Nephron (organoid): ENCODE measurements at regions not wholly inside any gene's neighbourhood (a gene's known extent, or its start where the extent isn't known, plus 50 kb on each side); places are given as distances from the start of the nearest gene placed in this dataset.

Source experiments
- H3K27ac Mint-ChIP-seq, 3 experiments: 2 replicates each; pipeline ENCODE4 v1.8.0; 2020; ENCODE audit warnings: mixed read lengths in 3 of 3, mild to moderate bottlenecking in 2 of 3, moderate library complexity in 1 of 3
- H3K27me3 Mint-ChIP-seq: 2 replicates; pipeline ENCODE4 v1.8.0; 2021; ENCODE audit warnings: low read depth, mild to moderate bottlenecking, moderate library complexity, mixed read lengths
- H3K36me3 Mint-ChIP-seq: 2 replicates; pipeline ENCODE4 v1.8.0; 2020; ENCODE audit warnings: low read depth, mixed read lengths
- H3K4me1 Mint-ChIP-seq: 2 replicates; pipeline ENCODE4 v1.8.0; 2020; ENCODE audit warnings: mixed read lengths
- H3K4me3 Mint-ChIP-seq, 3 experiments: 2 replicates each; pipeline ENCODE4 v1.8.0; 2020; ENCODE audit warnings: mild to moderate bottlenecking in 3 of 3, mixed read lengths in 3 of 3, moderate library complexity in 2 of 3
- H3K9me3 Mint-ChIP-seq: 2 replicates; pipeline ENCODE4 v1.8.0; 2020; ENCODE audit warnings: mixed read lengths
- CTCF ChIP-seq, 3 experiments: fragments of 200-600 bp; sonication (generic); IDR thresholded peaks; one replicate each; pipeline ENCODE4 v1.5.0; 2021; ENCODE audit warnings: antibody characterized with exemption in 3 of 3; ENCODE audit not compliant: unreplicated experiment in 3 of 3

GRCh38 chr18:22643731-22644130 is 226.0 kb upstream of the CTAGE1 start:
- no peak overlapping the region for H3K4me3 Mint-ChIP-seq
- no peak overlapping the region for H3K27ac Mint-ChIP-seq
- no peaks in the 10 kb centered on the region for H3K36me3 Mint-ChIP-seq
- TF ChIP-seq CTCF (IDR thresholded peaks at IDR 0.05; ENCODE audit: unreplicated experiment in 3 of 3): no peak
- H3K9me3 Mint-ChIP-seq: peaks cover 2% of the 10 kb centered on the region
- no peaks in the 10 kb centered on the region for H3K4me1 Mint-ChIP-seq
- H3K27me3 Mint-ChIP-seq: no peaks in the 10 kb centered on the region

GRCh38 chr18:22650247-22650646 is 232.5 kb upstream of the CTAGE1 start:
- Mint-ChIP-seq H3K9me3 (peaks cover 22% of the 10 kb centered on the region), H3K36me3 (no peaks in the 10 kb centered on the region), H3K27ac (no peak overlapping the region), H3K4me1 (no peaks in the 10 kb centered on the region), H3K4me3 (no peak overlapping the region), H3K27me3 (peaks cover 4% of the 10 kb centered on the region)
- no peak for TF ChIP-seq CTCF (IDR thresholded peaks at IDR 0.05; ENCODE audit: unreplicated experiment in 3 of 3)

GRCh38 chr18:22657619-22658018 is 239.9 kb upstream of the CTAGE1 start:
- no peak for TF ChIP-seq CTCF (IDR thresholded peaks at IDR 0.05; ENCODE audit: unreplicated experiment in 3 of 3)
- Mint-ChIP-seq H3K27me3 (peaks cover 4% of the 10 kb centered on the region), H3K4me3 (no peak overlapping the region), H3K36me3 (peaks cover 4% of the 10 kb centered on the region), H3K27ac (no peak overlapping the region), H3K9me3 (peaks cover 57% of the 10 kb centered on the region), H3K4me1 (no peaks in the 10 kb centered on the region)

- Mint-ChIP-seq H3K4me1 (no peaks in the 10 kb centered on the region), H3K4me3 (no peak overlapping the region), H3K9me3 (peaks cover 59% of the 10 kb centered on the region), H3K36me3 (peaks cover 4% of the 10 kb centered on the region), H3K27me3 (peaks cover 4% of the 10 kb centered on the region), H3K27ac (no peak overlapping the region)
- TF ChIP-seq CTCF (IDR thresholded peaks at IDR 0.05; ENCODE audit: unreplicated experiment in 3 of 3): no peak
Observed at GRCh38 chr18:22658318-22658717, 240.6 kb upstream of the CTAGE1 start.

- Mint-ChIP-seq H3K4me3 (no peak overlapping the region), H3K4me1 (peaks cover 6% of the 10 kb centered on the region), H3K27ac (no peak overlapping the region), H3K9me3 (peaks cover 45% of the 10 kb centered on the region), H3K36me3 (peaks cover 11% of the 10 kb centered on the region), H3K27me3 (no peaks in the 10 kb centered on the region)
- no peak for TF ChIP-seq CTCF (IDR thresholded peaks at IDR 0.05; ENCODE audit: unreplicated experiment in 3 of 3)
Observed at GRCh38 chr18:22663378-22663777, 245.7 kb upstream of the CTAGE1 start.

GRCh38 chr18:22666411-22666940 is 248.8 kb upstream of the CTAGE1 start:
- peaks cover 31% of the 10 kb centered on the region for H3K9me3 Mint-ChIP-seq
- H3K4me3 Mint-ChIP-seq: no peak overlapping the region
- peaks cover 11% of the 10 kb centered on the region for H3K36me3 Mint-ChIP-seq
- TF ChIP-seq CTCF (IDR thresholded peaks at IDR 0.05; ENCODE audit: unreplicated experiment in 3 of 3): no peak
- no peaks in the 10 kb centered on the region for H3K27me3 Mint-ChIP-seq
- no peak overlapping the region for H3K27ac Mint-ChIP-seq
- H3K4me1 Mint-ChIP-seq: peaks cover 13% of the 10 kb centered on the region
